Testis (tissue), 2 donors: ENCODE measurements at regions not wholly inside any gene's neighbourhood (a gene's known extent, or its start where the extent isn't known, plus 50 kb on each side); places are given as distances from the start of the nearest gene placed in this dataset.

ENCODE experiments used
- DNase-seq: peaks from one replicate; pipeline ENCODE4 v3.0.0-alpha.2; 2019
- H3K27ac ChIP-seq, 2 donors: fragments of 200-600 bp; sonication (generic); one replicate each; pipeline ENCODE4 v1.5.1; 2019
- H3K27me3 ChIP-seq: fragments of 200-600 bp; sonication (generic); one replicate; pipeline ENCODE4 v1.5.1; 2019
- H3K36me3 ChIP-seq: fragments of 200-600 bp; sonication (generic); one replicate; pipeline ENCODE4 v1.5.1; 2017; ENCODE audit warnings: low read depth; ENCODE audit errors: missing control alignments
- H3K4me1 ChIP-seq: fragments of 200-600 bp; sonication (generic); one replicate; pipeline ENCODE4 v1.5.1; 2019
- H3K4me3 ChIP-seq, 2 donors: fragments of 200-600 bp; sonication (generic); one replicate each; pipeline ENCODE4 v1.5.1; 2017 to 2019
- H3K9me3 ChIP-seq: fragments of 200-600 bp; sonication (generic); one replicate; pipeline ENCODE4 v1.5.1; 2017
- CTCF ChIP-seq, 3 experiments: fragments of 450-650 bp in 2 of 3; fragments of 200-600 bp in 1 of 3; sonication (generic) in 1 of 3; IDR thresholded peaks; one replicate each; pipeline ENCODE4 v1.5.1; 2016 to 2019; ENCODE audit warnings: antibody characterized with exemption in 3 of 3, mild to moderate bottlenecking in 2 of 3, moderate library complexity in 1 of 3
- POLR2A ChIP-seq: fragments of 450-650 bp; IDR thresholded peaks from one replicate; pipeline ENCODE4 v1.6.1; 2017; ENCODE audit warnings: antibody characterized with exemption, mild to moderate bottlenecking, moderate library complexity
- WGBS, 2 donors: methylation state at CpG; one replicate each; pipeline ENCODE4 v1.1.5; 2018; 5-methylcytosine and 5-hydroxymethylcytosine counted together
- intact Hi-C: fragments of 100-400 bp; cut with DNase I; formaldehyde crosslinking; loops from one replicate; pipeline ENCODE4 v1.15.1; 2023; ENCODE audit warnings: low total_unique reads

GRCh38 chr6:88520017-88520338 lies 353.8 kb upstream of the CNR1 start:
- no peak for TF ChIP-seq POLR2A
- TF ChIP-seq CTCF (IDR thresholded peaks at IDR 0.05) = no peak
- Histone ChIP-seq H3K4me1 (no peaks in the 10 kb centered on the region), H3K36me3 (no peaks in the 10 kb centered on the region), H3K27ac (no peak overlapping the region), H3K4me3 (no peak overlapping the region), H3K27me3 (no peaks in the 10 kb centered on the region), H3K9me3 (no peaks in the 10 kb centered on the region)
- intact Hi-C loops = no loop called here
- DNase-seq = no peak

- TF ChIP-seq POLR2A = no peak
- no peak for TF ChIP-seq CTCF (IDR thresholded peaks at IDR 0.05)
- no peak overlapping the region for H3K4me3 ChIP-seq
- intact Hi-C loops = no loop called here
- 20 to 30% methylated on average over 10 of the region's 10 CpGs for WGBS, 2 donors
- no peaks in the 10 kb centered on the region for H3K27me3 ChIP-seq
- H3K9me3 ChIP-seq = no peaks in the 10 kb centered on the region
- DNase-seq = no peak
- no peaks in the 10 kb centered on the region for H3K4me1 ChIP-seq
- no peaks in the 10 kb centered on the region for H3K36me3 ChIP-seq
- H3K27ac ChIP-seq = no peak overlapping the region
Measured at GRCh38 chr6:88519301-88520016, 353.3 kb upstream of the CNR1 start.

GRCh38 chr6:88517737-88518136 lies 351.6 kb upstream of the CNR1 start:
- Histone ChIP-seq H3K4me3 (no peak overlapping the region), H3K4me1 (no peaks in the 10 kb centered on the region), H3K27me3 (no peaks in the 10 kb centered on the region), H3K36me3 (no peaks in the 10 kb centered on the region), H3K27ac (no peak overlapping the region), H3K9me3 (no peaks in the 10 kb centered on the region)
- intact Hi-C loops = no loop called here
- no peak for TF ChIP-seq POLR2A
- no peak for TF ChIP-seq CTCF (IDR thresholded peaks at IDR 0.05)
- WGBS, 2 donors = 55 to 59% methylated on average over 3 of the region's 3 CpGs
- no peak for DNase-seq

GRCh38 chr6:88513920-88514319 lies 347.8 kb upstream of the CNR1 start:
- no peaks in the 10 kb centered on the region for H3K9me3 ChIP-seq
- H3K27ac ChIP-seq = no peak overlapping the region
- intact Hi-C loops = no loop called here
- H3K36me3 ChIP-seq = no peaks in the 10 kb centered on the region
- TF ChIP-seq POLR2A = no peak
- TF ChIP-seq CTCF (IDR thresholded peaks at IDR 0.05) = no peak
- no peaks in the 10 kb centered on the region for H3K27me3 ChIP-seq
- H3K4me3 ChIP-seq = no peak overlapping the region
- no peaks in the 10 kb centered on the region for H3K4me1 ChIP-seq
- no peak for DNase-seq
- WGBS, 2 donors = 86 to 89% methylated on average over 4 of the region's 4 CpGs

GRCh38 chr6:88513471-88513870 lies 347.3 kb upstream of the CNR1 start:
- Histone ChIP-seq H3K9me3 (no peaks in the 10 kb centered on the region), H3K27me3 (no peaks in the 10 kb centered on the region), H3K36me3 (no peaks in the 10 kb centered on the region), H3K4me3 (no peak overlapping the region), H3K27ac (no peak overlapping the region), H3K4me1 (no peaks in the 10 kb centered on the region)
- intact Hi-C loops = no loop called here
- TF ChIP-seq POLR2A (no peak), CTCF (IDR thresholded peaks at IDR 0.05) (no peak)
- no peak for DNase-seq
